GM12874 (cell line): ENCODE measurements at regions not wholly inside any gene's neighbourhood (a gene's known extent, or its start where the extent isn't known, plus 50 kb on each side); places are given as distances from the start of the nearest gene placed in this dataset.

Source experiments
- CTCF ChIP-seq: IDR thresholded peaks from 2 replicates; pipeline ENCODE4 v1.5.1; 2011; ENCODE audit warnings: low read depth, mild to moderate bottlenecking, control low read depth, low read length, moderate library complexity; ENCODE audit not compliant: insufficient read depth

- no peak for TF ChIP-seq CTCF
Measured at GRCh38 chr7:96449094-96449493, 127.2 kb upstream of the SLC25A13 start.

GRCh38 chr7:96447109-96447645 is 125.3 kb upstream of the SLC25A13 start:
- no peak for TF ChIP-seq CTCF

GRCh38 chr7:96441436-96442084 is 119.7 kb upstream of the SLC25A13 start:
- no peak for TF ChIP-seq CTCF

GRCh38 chr7:96440328-96440727 is 118.4 kb upstream of the SLC25A13 start:
- TF ChIP-seq CTCF: no peak

- TF ChIP-seq CTCF: no peak
Measured at GRCh38 chr7:96436880-96437279, 115.0 kb upstream of the SLC25A13 start.

- no peak for TF ChIP-seq CTCF
Measured at GRCh38 chr7:96430356-96430755, 108.5 kb upstream of the SLC25A13 start.

- no peak for TF ChIP-seq CTCF
Measured at GRCh38 chr7:96427143-96427542, 105.2 kb upstream of the SLC25A13 start.

- no peak for TF ChIP-seq CTCF
Measured at GRCh38 chr7:96426685-96427084, 104.8 kb upstream of the SLC25A13 start.
